DOHH2 (cell line): ENCODE measurements at regions not wholly inside any gene's neighbourhood (a gene's known extent, or its start where the extent isn't known, plus 50 kb on each side); places are given as distances from the start of the nearest gene placed in this dataset.

Experiments used
- H3F3A ChIP-seq: fragments of 200-600 bp; sonication (generic), shearing (Covaris generic); 2 replicates; pipeline ENCODE4 v1.6.0; 2016; ENCODE audit warnings: antibody characterized with exemption, mild to moderate bottlenecking; ENCODE audit not compliant: control insufficient read depth, insufficient read depth
- H3K27ac ChIP-seq: fragments of 200-600 bp; sonication (generic); 2 replicates; pipeline ENCODE4 v1.5.1; 2014; ENCODE audit warnings: low read depth, mild to moderate bottlenecking, low read length, moderate library complexity
- H3K27me3 ChIP-seq: fragments of 200-600 bp; sonication (generic); 2 replicates; pipeline ENCODE4 v1.6.1; 2014; ENCODE audit warnings: mild to moderate bottlenecking, low read length, mixed read lengths; ENCODE audit not compliant: control insufficient read depth
- H3K36me3 ChIP-seq: fragments of 200-600 bp; sonication (generic); 2 replicates; pipeline ENCODE4 v1.6.1; 2014; ENCODE audit warnings: mild to moderate bottlenecking, low read length, moderate library complexity, mixed read lengths; ENCODE audit not compliant: control insufficient read depth
- H3K4me1 ChIP-seq: fragments of 200-600 bp; sonication (generic); 2 replicates; pipeline ENCODE4 v1.6.1; 2014; ENCODE audit warnings: mild to moderate bottlenecking, low read length, mixed read lengths; ENCODE audit not compliant: control insufficient read depth
- H3K4me2 ChIP-seq: fragments of 200-600 bp; sonication (generic); 2 replicates; pipeline ENCODE4 v1.6.0; 2014; ENCODE audit warnings: mild to moderate bottlenecking, low read length, moderate library complexity
- H3K4me3 ChIP-seq: fragments of 200-600 bp; sonication (generic); 2 replicates; pipeline ENCODE4 v1.5.1; 2014; ENCODE audit warnings: mild to moderate bottlenecking, low read length, mixed read lengths
- H3K79me2 ChIP-seq: fragments of 200-600 bp; sonication (generic); 2 replicates; pipeline ENCODE4 v1.6.1; 2014; ENCODE audit warnings: mild to moderate bottlenecking, low read length, mixed read lengths; ENCODE audit not compliant: control insufficient read depth
- H3K9me2 ChIP-seq: fragments of 200-600 bp; sonication (generic); replicated peaks from 2 replicates; pipeline ENCODE4 v1.6.1; 2014; ENCODE audit warnings: mild to moderate bottlenecking, low read length, mixed read lengths; ENCODE audit not compliant: control insufficient read depth
- H3K9me3 ChIP-seq: fragments of 200-600 bp; sonication (generic); 2 replicates; pipeline ENCODE4 v1.6.1; 2014; ENCODE audit warnings: antibody characterized with exemption, low read length, mixed read lengths; ENCODE audit not compliant: control insufficient read depth, insufficient read depth
- H4K20me1 ChIP-seq: fragments of 200-600 bp; sonication (generic); 2 replicates; pipeline ENCODE4 v1.6.0; 2014; ENCODE audit warnings: low read depth, mild to moderate bottlenecking, antibody characterized with exemption, low read length, moderate library complexity; ENCODE audit not compliant: control insufficient read depth, insufficient read depth
- CTCF ChIP-seq: fragments of 200-600 bp; sonication (generic); IDR thresholded peaks from one replicate; pipeline ENCODE4 v1.5.1; 2014; ENCODE audit warnings: antibody characterized with exemption, mild to moderate bottlenecking, low read depth, low read length; ENCODE audit not compliant: poor library complexity, severe bottlenecking
- EZH2phosphoT487 ChIP-seq: fragments of 200-600 bp; sonication (generic); IDR thresholded peaks from 2 replicates; pipeline ENCODE4 v1.6.1; 2017; ENCODE audit warnings: borderline replicate concordance, mild to moderate bottlenecking, antibody characterized with exemption, low read length, moderate library complexity, mixed read lengths

DNA sequence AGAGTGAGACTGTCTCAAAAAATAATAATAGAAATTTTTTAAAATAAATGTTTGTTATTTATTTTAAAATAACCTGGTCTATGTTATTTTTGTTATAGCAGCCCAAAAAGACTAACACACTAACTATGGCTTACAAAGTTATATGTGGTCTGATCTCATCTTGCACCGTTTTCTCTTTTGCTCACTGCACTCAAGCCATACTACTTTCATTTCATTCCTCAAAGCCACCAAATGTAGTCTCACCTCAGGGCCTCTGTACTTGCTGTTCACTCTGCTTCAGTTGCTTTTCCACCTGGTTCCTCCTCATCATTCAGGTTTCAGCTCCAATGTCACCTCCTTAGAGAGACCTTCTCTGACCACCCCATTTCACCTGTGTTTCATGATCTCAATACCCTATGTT lies 55.2 kb upstream of the MDM1 start:
- no peak for TF ChIP-seq EZH2phosphoT487
- no peak for TF ChIP-seq CTCF
- no peak overlapping the region for H3K4me3 ChIP-seq
- no peak overlapping the region for H3K4me2 ChIP-seq
- no peaks in the 10 kb centered on the region for H3K36me3 ChIP-seq
- H3K27ac ChIP-seq = no peak overlapping the region
- no peaks in the 10 kb centered on the region for H3K4me1 ChIP-seq
- H3K27me3 ChIP-seq = peaks cover 6% of the 10 kb centered on the region
- no peaks in the 10 kb centered on the region for H3K9me2 ChIP-seq
- peaks cover 3% of the 10 kb centered on the region; the same call in 1 of the 2 replicates for H3K9me3 ChIP-seq
- no peaks in the 10 kb centered on the region for H4K20me1 ChIP-seq
- no peaks in the 10 kb centered on the region for H3F3A ChIP-seq
- H3K79me2 ChIP-seq = no peaks in the 10 kb centered on the region

DNA sequence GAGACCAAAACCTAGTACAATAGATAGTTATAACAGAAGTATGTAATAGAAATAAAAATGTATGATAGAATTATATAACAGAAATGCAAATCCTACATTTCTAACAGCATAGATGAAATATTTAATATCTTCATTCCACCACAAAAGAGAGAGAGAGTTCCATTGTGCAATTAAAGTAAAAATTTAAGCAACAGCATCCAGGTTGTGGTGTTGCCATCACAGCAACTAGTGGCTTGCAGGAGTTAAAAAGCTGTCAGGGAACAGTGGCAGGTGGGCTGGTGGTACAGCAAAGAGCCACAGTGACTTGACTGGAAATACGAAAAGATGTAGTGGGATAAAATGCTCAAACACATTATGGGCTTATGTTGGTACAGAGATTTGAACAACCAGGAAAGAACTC lies 57.1 kb upstream of the MDM1 start:
- H4K20me1 ChIP-seq = no peaks in the 10 kb centered on the region
- TF ChIP-seq EZH2phosphoT487 = no peak
- no peak for TF ChIP-seq CTCF
- H3K4me2 ChIP-seq = no peak overlapping the region
- no peaks in the 10 kb centered on the region for H3K36me3 ChIP-seq
- H3K4me3 ChIP-seq = no peak overlapping the region
- H3K79me2 ChIP-seq = no peaks in the 10 kb centered on the region
- H3K27me3 ChIP-seq = peaks cover 6% of the 10 kb centered on the region
- peaks cover 3% of the 10 kb centered on the region; the same call in 1 of the 2 replicates for H3K9me3 ChIP-seq
- H3K27ac ChIP-seq = no peak overlapping the region
- H3K9me2 ChIP-seq = no peaks in the 10 kb centered on the region
- H3F3A ChIP-seq = no peaks in the 10 kb centered on the region
- H3K4me1 ChIP-seq = no peaks in the 10 kb centered on the region

DNA sequence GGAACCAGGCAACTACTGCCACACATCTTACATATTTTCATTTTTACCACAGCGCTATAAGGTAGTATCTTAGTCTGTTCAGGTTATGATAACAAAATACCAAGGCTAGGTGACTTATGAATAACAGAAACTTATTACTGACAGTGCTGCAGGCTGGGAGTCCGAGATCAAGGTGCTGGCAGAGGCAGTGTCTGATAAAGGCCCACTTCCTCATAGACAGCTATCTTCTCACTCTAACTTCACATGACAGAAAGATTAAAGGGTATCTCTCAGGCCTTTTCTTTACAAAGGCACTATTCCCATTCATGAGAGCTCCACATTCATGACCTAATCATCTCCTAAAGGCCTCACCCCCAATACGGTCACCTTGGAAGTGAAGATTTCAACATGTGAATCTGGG lies 59.8 kb upstream of the MDM1 start:
- no peak for TF ChIP-seq CTCF
- no peak for TF ChIP-seq EZH2phosphoT487
- no peak overlapping the region for H3K27ac ChIP-seq

More for the DNA sequence above, 59.8 kb upstream of the MDM1 start:
- H3F3A ChIP-seq = no peaks in the 10 kb centered on the region
- no peaks in the 10 kb centered on the region for H3K79me2 ChIP-seq
- H3K36me3 ChIP-seq = no peaks in the 10 kb centered on the region
- H3K9me2 ChIP-seq = no peaks in the 10 kb centered on the region
- no peaks in the 10 kb centered on the region for H3K27me3 ChIP-seq
- no peaks in the 10 kb centered on the region for H3K4me1 ChIP-seq
- H3K4me2 ChIP-seq = no peak overlapping the region
- peaks cover 3% of the 10 kb centered on the region; the same call in 1 of the 2 replicates for H3K9me3 ChIP-seq
- no peaks in the 10 kb centered on the region for H4K20me1 ChIP-seq
- no peak overlapping the region for H3K4me3 ChIP-seq
